GM12878 (cell line): ENCODE measurements at regions not wholly inside any gene's neighbourhood (a gene's known extent, or its start where the extent isn't known, plus 50 kb on each side); places are given as distances from the start of the nearest gene placed in this dataset.

Source experiments
- ATAC-seq: fragments of 200-7000 bp; cut with Tn5 transposase; 3 replicates; pipeline ENCODE4 v1.9.1; 2020; ENCODE audit warnings: mild to moderate bottlenecking, moderate library complexity
- BruUV-seq: library from RNA; stranded (reverse); fragments of 400-500 nt; replicated peaks from 2 replicates; lab custom pipeline; 2021; lab: Mats Ljungman, UMichigan
- CTCF ChIA-PET: fragments of 300-600 bp; sonication (Branson Sonifier 250); formaldehyde crosslinking; extraction: SDS; loops from one replicate; lab custom pipeline; 2021; ENCODE audit warnings: inconsistent platforms; lab: Yijun Ruan, JAX
- POLR2A ChIA-PET: fragments of 350-600 bp; formaldehyde crosslinking; extraction: SDS; loops from one replicate; lab custom pipeline; 2021; ENCODE audit warnings: inconsistent platforms; lab: Charles Lee
- RAD21 ChIA-PET: fragments of 300-600 bp; sonication (Branson Sonifier 250); formaldehyde crosslinking; loops from one replicate; lab custom pipeline; 2023; ENCODE audit warnings: antibody characterized with exemption; ENCODE audit not compliant: unreplicated experiment; lab: Charles Lee
- SMC1A ChIA-PET: fragments of 300-600 bp; sonication (Branson Sonifier 250); formaldehyde crosslinking; loops from one replicate; lab custom pipeline; 2023; ENCODE audit not compliant: unreplicated experiment, uncharacterized antibody; lab: Charles Lee
- DNase-seq: peaks from one replicate; pipeline ENCODE4 v3.0.0-alpha.2; 2011; ENCODE audit warnings: low read depth, low spot score
- FAIRE-seq: peaks from 3 replicates; lab custom pipeline; 2011; peaks lifted over from hg19 to GRCh38; lab: Jason Lieb, UNC
- H2AFZ ChIP-seq: 2 replicates; pipeline ENCODE4 v1.6.0; 2011; ENCODE audit warnings: low read depth, low read length, control low read depth; ENCODE audit not compliant: control insufficient read depth
- H3K27ac ChIP-seq: 2 replicates; pipeline ENCODE4 v1.5.1; 2011; ENCODE audit warnings: control low read depth; ENCODE audit not compliant: control insufficient read depth, insufficient read depth
- H3K27me3 ChIP-seq, 2 experiments: replicated peaks in 1 of 2; 2 replicates each; pipeline versions ENCODE4 v1.6.0 to v1.6.1; 2011; ENCODE audit warnings: low read length in 1 of 2; ENCODE audit not compliant: control insufficient read depth in 2 of 2, insufficient read depth in 2 of 2
- H3K36me3 ChIP-seq, 2 experiments: 2 replicates each; pipeline ENCODE4 v1.5.1; 2011; ENCODE audit warnings: low read length in 1 of 2; ENCODE audit not compliant: control insufficient read depth in 2 of 2, insufficient read depth in 2 of 2
- H3K4me1 ChIP-seq: 2 replicates; pipeline ENCODE4 v1.6.1; 2011; ENCODE audit warnings: mild to moderate bottlenecking, low read length, moderate library complexity, mixed read lengths; ENCODE audit not compliant: control insufficient read depth, insufficient read depth
- H3K4me2 ChIP-seq: 2 replicates; pipeline ENCODE4 v1.6.0; 2011; ENCODE audit warnings: control low read depth; ENCODE audit not compliant: control insufficient read depth, insufficient read depth
- H3K4me3 ChIP-seq: fragments of 200-600 bp; sonication (generic); 2 replicates; pipeline ENCODE4 v1.5.1; 2016
- H3K79me2 ChIP-seq: 2 replicates; pipeline ENCODE4 v1.6.0; 2011; ENCODE audit warnings: low read length; ENCODE audit not compliant: control insufficient read depth, insufficient read depth
- H3K9ac ChIP-seq: 2 replicates; pipeline ENCODE4 v1.8.0; 2011; ENCODE audit warnings: low read length, control low read depth, mixed read lengths; ENCODE audit not compliant: control insufficient read depth, insufficient read depth
- H3K9me3 ChIP-seq: replicated peaks from 3 replicates; pipeline ENCODE4 v1.5.1; 2011; ENCODE audit warnings: mild to moderate bottlenecking, low read length; ENCODE audit not compliant: control insufficient read depth, insufficient read depth
- H4K20me1 ChIP-seq: 2 replicates; pipeline ENCODE4 v1.6.0; 2011; ENCODE audit not compliant: control insufficient read depth, insufficient read depth
- CHD1 ChIP-seq: IDR thresholded peaks from 2 replicates; pipeline ENCODE4 v1.6.1; 2012; ENCODE audit warnings: low read depth, low read length, improper control_type of control experiment
- MYB ChIP-seq: fragments of 150-350 bp; IDR thresholded peaks from 2 replicates; pipeline ENCODE4 v1.6.1; 2014; ENCODE audit warnings: mild to moderate bottlenecking, low read depth, low read length, borderline replicate concordance
- RAD21 ChIP-seq: IDR thresholded peaks from 2 replicates; pipeline ENCODE4 v1.6.1; 2011; ENCODE audit warnings: mild to moderate bottlenecking, low read depth, low read length, moderate library complexity; ENCODE audit not compliant: insufficient read depth
- RELA ChIP-seq: fragments of 450-650 bp; IDR thresholded peaks from 2 replicates; pipeline ENCODE4 v1.8.0; 2014; ENCODE audit warnings: borderline replicate concordance; ENCODE audit not compliant: partially characterized antibody
- SIX5 ChIP-seq: IDR thresholded peaks from 2 replicates; pipeline ENCODE4 v1.6.1; 2011; ENCODE audit warnings: mild to moderate bottlenecking, low read depth, low read length, moderate library complexity; ENCODE audit not compliant: severe bottlenecking
- SKIL ChIP-seq: fragments of 450-650 bp; IDR thresholded peaks from 2 replicates; pipeline ENCODE4 v1.6.1; 2017; ENCODE audit warnings: mild to moderate bottlenecking, low read depth, inconsistent platforms; ENCODE audit not compliant: poor library complexity, severe bottlenecking
- TBL1XR1 ChIP-seq: IDR thresholded peaks from 2 replicates; pipeline ENCODE4 v1.6.1; 2012; ENCODE audit warnings: low read depth, low read length, improper control_type of control experiment
- YBX1 ChIP-seq: fragments of 450-650 bp; IDR thresholded peaks from 2 replicates; pipeline ENCODE4 v1.6.1; 2016; ENCODE audit warnings: antibody characterized with exemption
- ZNF622 ChIP-seq: fragments of 450-650 bp; IDR thresholded peaks from 2 replicates; pipeline ENCODE4 v1.6.1; 2017; ENCODE audit warnings: mild to moderate bottlenecking, inconsistent platforms
- ZZZ3 ChIP-seq: IDR thresholded peaks from 2 replicates; pipeline ENCODE4 v1.6.1; 2011; ENCODE audit warnings: low read depth; ENCODE audit not compliant: control insufficient read depth, insufficient read length
- WGBS: methylation state at CpG from one replicate; pipeline ENCODE4 v1.1.6; 2016; ENCODE audit warnings: low lambda C conversion rate; ENCODE audit not compliant: insufficient replicate concordance, insufficient coverage; ENCODE audit errors: missing lambda C conversion rate; 5-methylcytosine and 5-hydroxymethylcytosine counted together
- in situ Hi-C: fragments of 300-500 bp; cut with MboI; formaldehyde crosslinking; loops from 9 replicates; pipeline ENCODE4 v1.14.3; 2018; ENCODE audit warnings: mixed read lengths
- intact Hi-C: fragments of 100-400 bp; cut with micrococcal nuclease; formaldehyde crosslinking; loops from one replicate; pipeline ENCODE4 v1.14.2; 2022; ENCODE audit not compliant: unreplicated experiment
- TF ChIP-seq, protein P1 (sequence below): fragments of 450-650 bp; IDR thresholded peaks from 2 replicates; pipeline ENCODE4 v1.6.1; 2016; ENCODE audit warnings: mild to moderate bottlenecking
- TF ChIP-seq, protein P2 (sequence below): IDR thresholded peaks from 2 replicates; pipeline ENCODE4 v1.6.1; 2011; ENCODE audit warnings: low read depth, low read length, improper control_type of control experiment, borderline replicate concordance

- no peak for DNase-seq
- ChIA-PET RAD21 (no interaction called here), SMC1A (no interaction called here), POLR2A (no interaction called here), CTCF (no interaction called here)
- no peak overlapping the region for H3K4me3 ChIP-seq
- in situ Hi-C loops = no loop called here
- H3K27ac ChIP-seq = no peak overlapping the region
- no TSS peak for BruUV-seq
- H3K79me2 ChIP-seq = no peaks in the 10 kb centered on the region
- no peaks in the 10 kb centered on the region for H3K9me3 ChIP-seq
- no peak for ATAC-seq
- no peak overlapping the region for H3K4me2 ChIP-seq
- TF ChIP-seq TBL1XR1 (no peak), MYB (no peak), SIX5 (no peak), SKIL (no peak), RELA (no peak), CHD1 (no peak), ZZZ3 (no peak), ZNF622 (no peak), RAD21 (no peak), YBX1 (no peak)
- TF ChIP-seq, protein P1, sequence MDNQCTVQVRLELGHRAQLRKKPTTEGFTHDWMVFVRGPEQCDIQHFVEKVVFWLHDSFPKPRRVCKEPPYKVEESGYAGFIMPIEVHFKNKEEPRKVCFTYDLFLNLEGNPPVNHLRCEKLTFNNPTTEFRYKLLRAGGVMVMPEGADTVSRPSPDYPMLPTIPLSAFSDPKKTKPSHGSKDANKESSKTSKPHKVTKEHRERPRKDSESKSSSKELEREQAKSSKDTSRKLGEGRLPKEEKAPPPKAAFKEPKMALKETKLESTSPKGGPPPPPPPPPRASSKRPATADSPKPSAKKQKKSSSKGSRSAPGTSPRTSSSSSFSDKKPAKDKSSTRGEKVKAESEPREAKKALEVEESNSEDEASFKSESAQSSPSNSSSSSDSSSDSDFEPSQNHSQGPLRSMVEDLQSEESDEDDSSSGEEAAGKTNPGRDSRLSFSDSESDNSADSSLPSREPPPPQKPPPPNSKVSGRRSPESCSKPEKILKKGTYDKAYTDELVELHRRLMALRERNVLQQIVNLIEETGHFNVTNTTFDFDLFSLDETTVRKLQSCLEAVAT = no peak
- TF ChIP-seq, protein P2, sequence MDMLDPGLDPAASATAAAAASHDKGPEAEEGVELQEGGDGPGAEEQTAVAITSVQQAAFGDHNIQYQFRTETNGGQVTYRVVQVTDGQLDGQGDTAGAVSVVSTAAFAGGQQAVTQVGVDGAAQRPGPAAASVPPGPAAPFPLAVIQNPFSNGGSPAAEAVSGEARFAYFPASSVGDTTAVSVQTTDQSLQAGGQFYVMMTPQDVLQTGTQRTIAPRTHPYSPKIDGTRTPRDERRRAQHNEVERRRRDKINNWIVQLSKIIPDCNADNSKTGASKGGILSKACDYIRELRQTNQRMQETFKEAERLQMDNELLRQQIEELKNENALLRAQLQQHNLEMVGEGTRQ = no peak
- no peaks in the 10 kb centered on the region for H3K4me1 ChIP-seq
- 25% methylated on average over 1 of the region's 1 CpG for WGBS
- no peak for FAIRE-seq
- no peaks in the 10 kb centered on the region for H3K36me3 ChIP-seq
- H2AFZ ChIP-seq = no peak overlapping the region
- H4K20me1 ChIP-seq = no peaks in the 10 kb centered on the region
- H3K27me3 ChIP-seq = no peaks in the 10 kb centered on the region
- H3K9ac ChIP-seq = no peak overlapping the region
- intact Hi-C loops = no loop called here
Measured at GRCh38 chr5:17018871-17019270, 82.8 kb upstream of the MYO10 start.
